ENCODE measurements at regions not wholly inside any gene's neighbourhood (a gene's known extent, or its start where the extent isn't known, plus 50 kb on each side); places are given as distances from the start of the nearest gene placed in this dataset.

DNA sequence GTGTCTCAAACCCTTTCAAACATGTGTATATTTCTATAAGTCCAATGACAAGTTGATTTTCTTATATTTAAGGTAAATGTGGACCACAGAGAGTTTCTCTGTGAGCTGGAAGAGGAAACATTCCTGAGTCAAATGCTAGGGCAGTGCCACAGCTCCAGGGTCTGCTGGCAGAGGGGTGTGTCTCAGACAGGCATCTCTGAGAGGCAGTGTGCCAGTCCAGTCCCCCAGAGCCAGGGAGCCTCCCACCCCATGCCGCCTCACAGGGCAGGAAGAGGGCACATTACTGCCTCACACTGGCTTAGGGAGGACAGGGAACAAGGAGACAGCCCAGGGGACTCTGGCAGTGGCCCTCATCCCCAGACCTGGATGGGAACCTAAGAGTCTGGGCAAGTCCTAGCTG lies 120.2 kb downstream of the TENT4A start:
- no peak for TF ChIP-seq POLR2A (IDR thresholded peaks at IDR 0.05; ENCODE audit: low read length)
- TF ChIP-seq SMC3 (IDR thresholded peaks at IDR 0.05), result no peak
- TF ChIP-seq, protein P1, sequence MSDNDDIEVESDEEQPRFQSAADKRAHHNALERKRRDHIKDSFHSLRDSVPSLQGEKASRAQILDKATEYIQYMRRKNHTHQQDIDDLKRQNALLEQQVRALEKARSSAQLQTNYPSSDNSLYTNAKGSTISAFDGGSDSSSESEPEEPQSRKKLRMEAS (IDR thresholded peaks at IDR 0.05), result no peak
- no peak for TF ChIP-seq CBX2 (IDR thresholded peaks at IDR 0.05; ENCODE audit: borderline replicate concordance, low read depth)

Measured in A549 (cell line).